ENCODE measurements at regions not wholly inside any gene's neighbourhood (a gene's known extent, or its start where the extent isn't known, plus 50 kb on each side); places are given as distances from the start of the nearest gene placed in this dataset.
"Not testable (repeated sequence)": the region's sequence is repeated elsewhere in the genome, so short reads cannot be mapped to it uniquely, and the experiment has no call there.

GRCh38 chr14:58907803-58908202, 270.0 kb downstream of the DACT1 start:
- no peak for DNase-seq

- DNase-seq: no peak
These were observed 274.5 kb downstream of the DACT1 start for GRCh38 chr14:58912287-58912686.

GRCh38 chr14:58912799-58913432, 275.2 kb downstream of the DACT1 start:
- peak; percentile 63 for DNase-seq

DNA sequence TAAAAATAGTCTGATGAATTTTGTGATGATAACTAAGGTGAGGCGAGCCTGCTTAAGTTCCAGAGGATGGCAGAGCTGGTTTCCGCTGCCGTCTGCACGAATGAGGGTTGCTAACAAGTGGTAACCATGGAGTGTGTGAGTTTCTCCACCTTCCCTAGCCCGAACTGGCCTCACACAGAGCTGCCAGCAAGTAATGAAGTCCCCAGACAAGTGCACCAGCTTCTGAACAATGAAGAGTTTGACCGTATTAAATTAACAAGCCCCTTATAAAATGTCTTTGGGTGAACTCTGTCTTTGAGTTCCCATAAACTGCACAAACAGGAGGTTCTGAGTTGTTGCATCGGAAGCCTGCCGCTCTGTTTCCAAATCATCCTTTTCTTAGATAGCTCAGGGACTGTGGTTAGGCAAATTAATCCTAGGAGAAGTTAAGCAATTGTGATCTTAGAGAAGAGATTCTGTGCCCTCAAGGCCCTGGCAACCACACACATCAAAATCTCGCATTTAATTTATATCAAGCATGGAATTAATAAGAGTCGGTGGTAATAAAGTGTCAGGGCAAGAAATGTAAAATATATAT, 274.1 kb upstream of the DAAM1 start:
- DNase-seq: no peak

GRCh38 chr14:58915646-58916045, 272.8 kb upstream of the DAAM1 start:
- DNase-seq: no peak

DNA sequence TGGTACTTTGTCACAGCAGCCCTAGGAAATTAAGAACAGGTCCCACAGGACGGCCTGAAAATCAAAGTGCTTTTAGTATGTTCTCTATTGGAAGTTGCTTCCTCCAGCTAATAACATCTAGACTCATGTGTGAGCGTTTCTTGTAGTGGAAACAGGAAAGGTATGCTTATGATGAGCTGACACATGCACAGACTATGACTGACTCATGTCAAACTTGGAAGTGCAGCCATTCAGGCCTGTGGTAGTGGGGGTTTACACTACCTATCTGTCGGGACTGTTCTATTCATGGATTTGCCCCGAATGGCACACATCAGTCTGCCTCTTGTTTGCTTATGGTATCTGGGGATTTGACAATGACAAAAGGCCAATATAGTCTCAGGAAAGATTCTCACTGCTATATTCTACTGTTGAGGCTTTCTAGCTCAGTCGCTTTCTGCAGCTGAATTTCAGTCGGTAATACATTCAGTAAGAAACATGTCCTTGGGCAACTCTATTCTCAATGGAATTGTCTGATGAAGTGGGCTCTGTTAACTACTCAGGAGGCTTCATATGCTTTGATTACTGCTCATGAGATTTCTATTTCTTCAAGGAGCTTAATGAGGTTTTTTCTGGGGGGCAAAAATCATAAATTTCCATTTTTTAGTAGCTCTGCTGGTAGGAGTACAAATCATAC, 270.3 kb upstream of the DAAM1 start:
- DNase-seq: no peak

GRCh38 chr14:58919217-58919616, 269.2 kb upstream of the DAAM1 start:
- peak; percentile 73 for DNase-seq

DNA sequence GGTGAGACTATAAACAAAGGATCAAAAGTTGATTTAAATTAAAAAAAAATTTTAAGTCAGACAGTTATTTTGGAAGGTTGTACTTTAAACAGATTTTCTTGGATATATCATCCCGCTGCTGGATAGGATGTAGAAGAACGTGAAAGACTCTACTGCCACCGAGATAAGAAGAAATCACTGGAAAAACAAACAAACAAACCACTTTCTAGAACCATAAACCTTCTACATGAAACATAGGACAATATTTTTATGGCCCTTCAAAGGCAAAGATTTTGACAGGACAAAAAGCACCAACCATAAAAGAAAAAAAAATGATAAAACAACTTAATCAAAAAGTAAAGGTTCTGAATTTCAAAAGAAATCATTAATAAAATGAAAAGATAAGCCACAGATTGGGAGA, 268.2 kb upstream of the DAAM1 start:
- DNase-seq: no peak

DNA sequence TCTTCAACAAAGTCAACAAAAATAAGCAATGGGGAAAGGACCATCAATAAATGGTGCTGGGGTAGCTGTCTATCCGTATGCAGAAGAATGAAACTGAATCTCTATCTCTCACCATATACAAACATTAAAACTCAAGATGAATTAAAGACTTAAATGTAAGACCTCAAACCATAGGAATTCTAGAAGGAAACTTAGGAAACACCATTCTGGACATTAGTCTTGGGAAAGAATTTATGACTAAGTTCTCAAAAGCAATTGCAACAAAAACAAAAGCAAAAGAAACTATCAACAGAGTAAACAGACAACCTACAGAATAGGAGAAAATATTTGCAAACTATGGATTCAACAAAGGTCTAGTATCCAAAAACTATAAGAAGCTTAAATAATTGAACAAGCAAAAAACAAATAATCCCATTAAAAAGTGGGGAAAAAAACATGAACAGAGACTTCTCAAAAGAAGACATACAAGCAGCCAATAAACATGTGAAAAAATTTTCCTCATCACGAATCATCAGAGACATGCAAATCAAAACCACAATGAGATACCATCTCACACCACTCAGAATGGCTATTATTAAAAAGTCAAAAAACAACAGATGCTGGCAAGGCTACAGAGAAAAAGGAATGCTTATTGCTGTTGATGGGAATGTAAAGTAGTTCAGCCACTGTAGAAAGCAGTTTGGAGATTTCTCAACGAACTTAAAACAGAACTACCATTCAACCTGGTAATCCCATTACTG, 266.1 kb upstream of the DAAM1 start:
- not testable (repeated sequence) for DNase-seq

GRCh38 chr14:58923751-58924405, 264.6 kb upstream of the DAAM1 start:
- DNase-seq: no peak

GRCh38 chr14:58941629-58942028, 246.8 kb upstream of the DAAM1 start:
- no peak for DNase-seq

GRCh38 chr14:58942516-58942915, 246.0 kb upstream of the DAAM1 start:
- no peak for DNase-seq

- peak; percentile 42 for DNase-seq
These were observed 244.0 kb upstream of the DAAM1 start for GRCh38 chr14:58944343-58944967.

DNA sequence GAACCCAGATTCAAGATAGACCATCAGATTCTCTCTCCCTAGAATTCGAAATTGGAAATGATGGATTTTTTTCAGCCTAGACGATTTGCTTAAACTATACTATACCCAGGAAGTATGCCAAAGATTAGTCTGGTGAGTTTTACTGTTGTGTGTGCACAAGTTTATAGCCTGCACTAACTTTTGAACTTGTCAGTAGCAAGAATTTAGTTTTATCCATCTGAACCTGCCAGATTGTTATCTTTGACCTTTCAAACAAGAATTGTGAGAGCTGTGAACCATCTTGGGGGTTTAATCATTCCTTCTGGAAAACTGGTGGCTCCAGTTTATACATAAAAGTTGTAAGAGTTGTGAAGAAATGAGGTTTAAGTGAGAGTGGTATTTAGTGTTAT, 243.5 kb upstream of the DAAM1 start:
- no peak for DNase-seq

GRCh38 chr14:58946431-58946830, 242.0 kb upstream of the DAAM1 start:
- DNase-seq: no peak

DNA sequence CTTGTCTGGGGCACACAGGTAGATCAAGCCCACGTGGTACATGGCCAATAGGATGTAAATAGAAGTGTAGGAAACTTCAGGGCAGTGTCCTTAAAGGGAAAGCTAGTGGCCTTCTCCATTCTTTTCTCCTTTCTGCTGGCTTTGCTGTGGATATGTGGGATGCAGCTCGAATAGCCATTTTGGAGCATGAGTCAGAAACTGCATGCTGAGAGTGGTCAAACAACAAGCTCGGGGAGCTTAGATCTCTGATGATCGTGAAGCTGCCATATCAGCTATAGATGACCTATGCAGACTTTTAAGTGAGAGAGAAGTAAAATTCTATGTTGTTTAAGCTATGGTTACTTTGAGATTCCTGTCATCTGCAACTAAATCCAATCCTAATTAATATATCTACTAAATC, 241.3 kb upstream of the DAAM1 start:
- DNase-seq: no peak

- DNase-seq: no peak
These were observed 240.5 kb upstream of the DAAM1 start for GRCh38 chr14:58947814-58948445.

DNA sequence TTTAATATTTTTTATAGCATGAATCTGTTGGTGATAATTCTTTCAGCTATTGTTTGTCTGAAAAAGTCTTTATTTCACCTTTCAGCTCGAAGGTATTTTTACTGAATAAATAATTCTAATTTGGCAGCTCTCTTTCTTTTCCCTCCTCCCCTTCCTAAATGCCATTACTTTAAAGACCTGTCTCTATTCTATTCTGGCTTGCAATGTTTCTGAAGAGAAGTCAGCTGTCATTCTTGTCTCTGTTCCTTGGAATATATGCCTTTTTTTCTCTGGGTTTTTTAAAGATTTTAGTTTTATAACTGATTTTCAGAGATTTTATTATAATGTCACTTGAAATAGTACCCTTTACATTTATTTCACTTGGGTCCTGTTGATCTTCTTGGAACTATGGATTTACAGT, 237.9 kb upstream of the DAAM1 start:
- DNase-seq: no peak

- DNase-seq: no peak
These were observed 237.3 kb upstream of the DAAM1 start for GRCh38 chr14:58951143-58951542.

DNA sequence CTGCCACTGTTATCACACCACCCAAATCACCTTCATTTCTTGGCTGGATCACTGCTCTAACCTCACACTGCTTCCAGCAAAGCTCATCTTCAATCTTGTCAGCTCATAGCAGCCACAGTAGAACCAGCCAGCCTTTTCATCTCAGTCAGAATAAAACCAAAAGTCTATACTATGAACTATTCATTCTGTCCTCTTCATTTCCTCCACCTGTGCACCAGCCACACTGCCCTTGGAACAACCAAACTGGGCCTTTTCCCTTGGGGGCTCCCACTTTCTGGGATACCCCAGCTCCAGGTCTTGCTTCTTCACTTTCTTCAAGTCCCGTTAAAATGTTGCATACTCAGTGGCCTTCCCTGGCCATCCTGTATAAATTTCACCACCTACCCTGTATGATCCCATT, 234.4 kb upstream of the DAAM1 start:
- DNase-seq: no peak

DNA sequence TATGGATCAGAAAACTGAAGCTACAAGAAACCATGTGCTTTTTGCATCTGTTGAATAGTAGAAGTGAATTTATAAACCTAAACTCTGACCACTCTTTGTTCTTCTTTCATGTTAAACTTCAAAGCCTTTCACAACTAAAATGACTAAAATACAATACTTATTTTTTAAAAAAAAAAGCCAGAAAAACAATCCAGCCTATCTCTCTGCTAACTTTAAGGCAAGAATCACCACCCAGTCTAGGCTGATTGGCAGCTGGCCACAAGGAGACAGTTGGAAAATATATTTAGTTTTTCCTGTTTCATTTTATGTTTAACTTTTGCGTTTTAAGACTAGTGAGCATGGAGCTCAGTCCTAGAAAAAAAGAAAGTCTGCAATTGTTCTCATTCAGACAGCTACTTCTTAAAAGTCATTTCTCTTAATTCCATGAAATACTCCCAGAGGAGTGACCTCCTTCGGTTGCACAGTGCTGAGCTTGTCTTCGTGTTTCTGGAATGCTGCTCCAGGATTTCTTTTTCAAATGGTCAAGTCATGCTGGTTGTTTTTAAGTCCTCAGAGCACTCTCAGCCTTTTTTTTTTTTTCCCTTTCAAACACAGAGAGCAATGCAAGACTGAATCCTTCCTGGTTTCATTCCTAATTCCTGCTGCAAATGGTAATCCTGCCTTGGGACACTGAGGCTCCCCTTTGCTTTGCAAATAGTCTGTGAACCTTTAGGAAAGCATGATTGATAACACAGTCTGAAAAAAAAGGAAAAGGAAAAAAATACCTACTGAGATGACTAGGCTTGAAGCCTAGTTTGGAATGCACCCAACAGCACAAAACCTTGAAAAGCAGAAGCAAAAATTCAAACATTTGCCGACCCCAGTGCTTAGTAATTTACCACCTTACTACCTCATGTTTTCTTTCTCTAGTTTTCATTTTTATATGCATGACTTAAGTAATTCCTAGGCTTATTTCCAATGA, 233.3 kb upstream of the DAAM1 start:
- no peak for DNase-seq
